ENCODE measurements at regions not wholly inside any gene's neighbourhood (a gene's known extent, or its start where the extent isn't known, plus 50 kb on each side); places are given as distances from the start of the nearest gene placed in this dataset.
"Not testable (repeated sequence)": the region's sequence is repeated elsewhere in the genome, so short reads cannot be mapped to it uniquely, and the experiment has no call there.

DNA sequence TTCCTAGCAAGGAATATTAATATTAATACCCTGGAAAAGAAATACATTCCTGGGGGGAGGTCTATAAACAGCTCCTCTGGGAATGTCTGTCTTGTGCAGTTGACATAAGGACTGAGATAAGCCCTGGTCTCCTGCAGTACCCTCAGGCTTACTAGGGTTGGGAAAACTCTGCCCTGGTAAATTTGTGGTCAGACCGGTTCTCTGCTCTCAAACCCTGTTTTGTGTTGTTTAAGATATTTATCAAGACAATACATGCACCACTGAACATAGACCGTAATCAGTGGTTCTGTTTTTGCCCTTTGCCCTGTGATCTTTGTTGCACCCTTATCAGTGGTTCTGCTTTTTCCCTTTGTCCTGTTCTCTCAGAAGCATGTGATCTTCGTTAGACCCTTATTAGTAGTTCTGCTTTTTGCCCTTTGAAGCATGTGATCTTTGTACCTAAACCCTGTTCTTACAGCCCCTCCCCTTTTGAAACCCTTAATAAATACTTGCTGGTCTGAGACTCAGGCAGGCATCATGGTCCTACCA is 112.3 kb upstream of the CRBN start:
- not testable (repeated sequence) for TF ChIP-seq POLR2AphosphoS5 (IDR thresholded peaks at IDR 0.05; ENCODE audit: borderline replicate concordance, low read depth, low read length); EZH2 (IDR thresholded peaks at IDR 0.05)

Measured in SK-N-MC (cell line).